Panc1 (cell line): ENCODE measurements at regions not wholly inside any gene's neighbourhood (a gene's known extent, or its start where the extent isn't known, plus 50 kb on each side); places are given as distances from the start of the nearest gene placed in this dataset.

Experiments
- POLR2AphosphoS5 ChIP-seq: IDR thresholded peaks from 2 replicates; pipeline ENCODE4 v1.6.1; 2012; ENCODE audit warnings: mild to moderate bottlenecking, low read depth, low read length, moderate library complexity
- REST ChIP-seq, 2 experiments: IDR thresholded peaks; 2 replicates each; pipeline ENCODE4 v1.6.1; 2011 to 2012; ENCODE audit warnings: low read depth in 2 of 2, control low read depth in 1 of 2, low read length in 1 of 2, mild to moderate bottlenecking in 1 of 2, moderate library complexity in 1 of 2; ENCODE audit not compliant: insufficient read depth in 1 of 2
- SIN3A ChIP-seq: IDR thresholded peaks from 2 replicates; pipeline ENCODE4 v1.6.1; 2012; ENCODE audit warnings: low read depth, mild to moderate bottlenecking, low read length, moderate library complexity, borderline replicate concordance; ENCODE audit not compliant: insufficient read depth
- TCF7L2 ChIP-seq: IDR thresholded peaks from 2 replicates; pipeline ENCODE4 v1.6.1; 2011; ENCODE audit warnings: mild to moderate bottlenecking, low read depth, low read length, inconsistent platforms
- TF ChIP-seq, protein P1 (sequence below): fragments of 450-650 bp; IDR thresholded peaks from 2 replicates; pipeline ENCODE4 v1.5.1; 2017; ENCODE audit warnings: mild to moderate bottlenecking

DNA sequence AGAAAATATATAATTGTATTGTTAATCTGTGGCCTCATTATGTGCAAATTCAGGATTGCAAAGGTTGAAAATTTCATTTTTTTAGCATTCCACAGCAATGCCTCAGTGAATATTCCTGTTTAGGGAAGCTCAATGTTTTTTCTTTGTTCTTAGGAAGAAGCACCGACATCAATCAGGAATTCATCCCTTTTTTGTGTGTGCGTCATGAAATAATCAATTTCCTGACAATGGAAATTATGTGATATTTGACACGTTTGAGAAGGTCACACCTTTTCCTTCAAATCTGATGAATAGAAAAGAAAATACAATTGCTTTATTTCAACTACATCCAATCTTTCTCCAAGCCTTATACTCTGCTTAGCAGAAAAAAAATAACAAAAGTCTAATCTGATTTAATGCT, 662.8 kb upstream of the FTMT start:
- TF ChIP-seq TCF7L2 (no peak), REST (IDR thresholded peaks at IDR 0.05; ENCODE audit: insufficient read depth in 1 of 2, low read depth in 2 of 2, low read length in 1 of 2) (no peak), POLR2AphosphoS5 (no peak), SIN3A (no peak)
- TF ChIP-seq, protein P1, sequence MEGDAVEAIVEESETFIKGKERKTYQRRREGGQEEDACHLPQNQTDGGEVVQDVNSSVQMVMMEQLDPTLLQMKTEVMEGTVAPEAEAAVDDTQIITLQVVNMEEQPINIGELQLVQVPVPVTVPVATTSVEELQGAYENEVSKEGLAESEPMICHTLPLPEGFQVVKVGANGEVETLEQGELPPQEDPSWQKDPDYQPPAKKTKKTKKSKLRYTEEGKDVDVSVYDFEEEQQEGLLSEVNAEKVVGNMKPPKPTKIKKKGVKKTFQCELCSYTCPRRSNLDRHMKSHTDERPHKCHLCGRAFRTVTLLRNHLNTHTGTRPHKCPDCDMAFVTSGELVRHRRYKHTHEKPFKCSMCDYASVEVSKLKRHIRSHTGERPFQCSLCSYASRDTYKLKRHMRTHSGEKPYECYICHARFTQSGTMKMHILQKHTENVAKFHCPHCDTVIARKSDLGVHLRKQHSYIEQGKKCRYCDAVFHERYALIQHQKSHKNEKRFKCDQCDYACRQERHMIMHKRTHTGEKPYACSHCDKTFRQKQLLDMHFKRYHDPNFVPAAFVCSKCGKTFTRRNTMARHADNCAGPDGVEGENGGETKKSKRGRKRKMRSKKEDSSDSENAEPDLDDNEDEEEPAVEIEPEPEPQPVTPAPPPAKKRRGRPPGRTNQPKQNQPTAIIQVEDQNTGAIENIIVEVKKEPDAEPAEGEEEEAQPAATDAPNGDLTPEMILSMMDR: no peak
